Central memory CD8-positive, alpha-beta T cell (primary cell): ENCODE measurements at regions not wholly inside any gene's neighbourhood (a gene's known extent, or its start where the extent isn't known, plus 50 kb on each side); places are given as distances from the start of the nearest gene placed in this dataset.

Source experiments
- ATAC-seq: fragments of 150-1000 bp; cut with Tn5 transposase; replicated peaks from 2 replicates; pipeline ENCODE4 v1.10.0; 2022; ENCODE audit warnings: mild to moderate bottlenecking, moderate FRiP score, moderate number of reproducible peaks; ENCODE audit not compliant: poor library complexity, severe bottlenecking; ENCODE audit errors: extremely low read depth
- DNase-seq, 2 donors: peaks; one replicate each; pipeline ENCODE4 v3.0.0; 2021; ENCODE audit warnings: low spot score in 2 of 2
- H3K27ac Mint-ChIP-seq: one replicate; pipeline ENCODE4 v1.8.0; 2022; ENCODE audit warnings: low read depth, mild to moderate bottlenecking, moderate library complexity, mixed read lengths
- H3K27me3 Mint-ChIP-seq: one replicate; pipeline ENCODE4 v1.8.0; 2022; ENCODE audit warnings: mixed read lengths
- H3K36me3 Mint-ChIP-seq: one replicate; pipeline ENCODE4 v1.8.0; 2022; ENCODE audit warnings: mild to moderate bottlenecking, moderate library complexity, mixed read lengths; ENCODE audit not compliant: insufficient read depth
- H3K4me1 Mint-ChIP-seq: one replicate; pipeline ENCODE4 v1.8.0; 2022; ENCODE audit warnings: mixed read lengths
- H3K4me3 Mint-ChIP-seq: one replicate; pipeline ENCODE4 v1.8.0; 2022; ENCODE audit warnings: mild to moderate bottlenecking, moderate library complexity, mixed read lengths
- H3K9me3 Mint-ChIP-seq: one replicate; pipeline ENCODE4 v1.8.0; 2022; ENCODE audit warnings: mixed read lengths

- peak overlapping the region; percentile 63 for H3K4me3 Mint-ChIP-seq
- peak; percentile 54 for ATAC-seq
- peak; percentile 24 to 31 for DNase-seq
- H3K36me3 Mint-ChIP-seq = peaks cover 4% of the 10 kb centered on the region
- peak overlapping the region; percentile 84 for H3K27ac Mint-ChIP-seq
- H3K4me1 Mint-ChIP-seq = peaks cover 58% of the 10 kb centered on the region
- H3K27me3 Mint-ChIP-seq = no peaks in the 10 kb centered on the region
- no peaks in the 10 kb centered on the region for H3K9me3 Mint-ChIP-seq
Measured at GRCh38 chr7:50206453-50207250, 97.9 kb upstream of the IKZF1 start.

GRCh38 chr7:50205011-50205410, 99.5 kb upstream of the IKZF1 start:
- DNase-seq (no peak), ATAC-seq (no peak)

DNA sequence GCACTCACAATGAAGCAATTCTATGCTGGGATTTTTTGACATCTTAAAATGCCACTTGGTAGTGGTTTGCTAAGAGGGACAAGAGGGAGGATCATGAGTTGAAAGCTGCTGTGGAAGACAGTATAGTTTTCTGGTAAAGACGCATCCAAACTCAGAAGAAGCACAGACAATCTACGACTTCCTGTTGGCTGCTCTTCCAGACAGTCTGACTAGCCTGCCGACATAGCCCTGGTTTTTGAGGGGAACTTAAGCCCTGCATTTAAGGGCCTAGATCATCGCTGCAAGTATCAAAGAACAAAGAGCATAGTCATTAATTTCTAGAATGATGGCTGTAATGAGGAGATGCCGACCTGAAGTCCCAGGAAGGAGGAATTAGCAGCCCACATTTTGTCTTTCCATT, 99.9 kb upstream of the IKZF1 start:
- Mint-ChIP-seq H3K9me3 (no peaks in the 10 kb centered on the region), H3K27me3 (no peaks in the 10 kb centered on the region), H3K4me3 (peak overlapping the region; percentile 33), H3K27ac (no peak overlapping the region), H3K4me1 (peaks cover 37% of the 10 kb centered on the region), H3K36me3 (peaks cover 4% of the 10 kb centered on the region)
- ATAC-seq (no peak), DNase-seq (no peak)

More at GRCh38 chr7:50205011-50205410, 99.5 kb upstream of the IKZF1 start:
- peaks cover 41% of the 10 kb centered on the region for H3K4me1 Mint-ChIP-seq
- no peak overlapping the region for H3K4me3 Mint-ChIP-seq
- H3K9me3 Mint-ChIP-seq = no peaks in the 10 kb centered on the region
- peaks cover 4% of the 10 kb centered on the region for H3K36me3 Mint-ChIP-seq
- no peak overlapping the region for H3K27ac Mint-ChIP-seq
- no peaks in the 10 kb centered on the region for H3K27me3 Mint-ChIP-seq

- H3K27me3 Mint-ChIP-seq = no peaks in the 10 kb centered on the region
- DNase-seq (no peak), ATAC-seq (no peak)
- no peaks in the 10 kb centered on the region for H3K9me3 Mint-ChIP-seq
- H3K27ac Mint-ChIP-seq = no peak overlapping the region
- H3K4me3 Mint-ChIP-seq = no peak overlapping the region
- H3K36me3 Mint-ChIP-seq = peaks cover 1% of the 10 kb centered on the region
- H3K4me1 Mint-ChIP-seq = peaks cover 32% of the 10 kb centered on the region
Measured at GRCh38 chr7:50203521-50203920, 101.0 kb upstream of the IKZF1 start.

GRCh38 chr7:50202052-50202555, 102.4 kb upstream of the IKZF1 start:
- H3K4me1 Mint-ChIP-seq = peaks cover 18% of the 10 kb centered on the region
- ATAC-seq (no peak), DNase-seq (no peak)
- H3K4me3 Mint-ChIP-seq = no peak overlapping the region
- no peak overlapping the region for H3K27ac Mint-ChIP-seq
- H3K9me3 Mint-ChIP-seq = no peaks in the 10 kb centered on the region
- peaks cover 1% of the 10 kb centered on the region for H3K36me3 Mint-ChIP-seq
- H3K27me3 Mint-ChIP-seq = no peaks in the 10 kb centered on the region

DNA sequence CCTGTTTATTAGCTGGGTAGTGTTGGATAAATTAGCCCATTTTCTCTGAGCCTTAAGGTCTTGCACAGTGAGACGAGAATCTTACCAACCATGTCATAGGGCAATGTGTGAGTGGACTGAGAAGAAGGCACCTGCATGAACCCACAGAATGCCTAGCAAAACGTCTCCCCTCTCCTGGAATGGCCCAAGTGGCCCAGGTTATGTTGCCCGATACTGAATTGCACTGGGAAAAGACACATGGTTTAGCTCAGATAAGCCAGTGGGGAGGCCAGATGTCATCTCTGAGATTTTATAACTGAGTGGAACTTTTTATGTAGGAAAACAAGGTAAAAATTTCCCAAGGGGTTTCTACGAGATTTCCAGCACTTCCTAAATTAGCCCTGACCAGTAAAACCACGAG, 104.7 kb upstream of the IKZF1 start:
- Mint-ChIP-seq H3K27me3 (peaks cover 11% of the 10 kb centered on the region), H3K27ac (no peak overlapping the region), H3K9me3 (no peaks in the 10 kb centered on the region), H3K4me3 (no peak overlapping the region), H3K36me3 (peaks cover 1% of the 10 kb centered on the region), H3K4me1 (no peaks in the 10 kb centered on the region)
- ATAC-seq (no peak), DNase-seq (no peak)

- no peak for ATAC-seq
Measured at GRCh38 chr7:50197549-50197948, 104.5 kb upstream of the ZPBP start.

DNA sequence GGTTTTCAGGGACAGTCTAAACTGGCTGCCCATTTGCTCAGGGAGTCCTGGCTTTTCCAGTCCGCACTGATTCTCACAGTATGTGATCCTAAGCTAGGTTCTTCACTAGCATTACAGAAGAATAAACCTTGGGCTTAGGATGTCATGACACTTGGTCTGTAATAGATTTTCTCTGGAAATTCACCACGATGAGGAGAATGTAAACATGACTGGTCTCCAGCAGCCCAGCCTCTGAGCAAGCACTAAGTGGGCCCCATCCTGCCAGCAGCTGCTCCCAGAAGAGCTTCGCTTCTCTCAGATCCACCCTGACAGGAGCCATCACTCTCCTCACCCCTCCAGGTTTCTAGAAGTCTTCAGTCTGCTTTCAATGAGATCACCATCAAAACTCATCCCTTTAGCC, 103.7 kb upstream of the ZPBP start:
- no peak overlapping the region for H3K27ac Mint-ChIP-seq
- ATAC-seq = no peak
- no peak for DNase-seq
- peaks cover 41% of the 10 kb centered on the region for H3K27me3 Mint-ChIP-seq
- H3K4me1 Mint-ChIP-seq = no peaks in the 10 kb centered on the region
- no peak overlapping the region for H3K4me3 Mint-ChIP-seq
- no peaks in the 10 kb centered on the region for H3K36me3 Mint-ChIP-seq
- H3K9me3 Mint-ChIP-seq = no peaks in the 10 kb centered on the region

More at GRCh38 chr7:50197549-50197948, 104.5 kb upstream of the ZPBP start:
- Mint-ChIP-seq H3K9me3 (no peaks in the 10 kb centered on the region), H3K27ac (no peak overlapping the region), H3K27me3 (peaks cover 32% of the 10 kb centered on the region), H3K36me3 (no peaks in the 10 kb centered on the region), H3K4me1 (no peaks in the 10 kb centered on the region), H3K4me3 (no peak overlapping the region)
- DNase-seq = no peak

DNA sequence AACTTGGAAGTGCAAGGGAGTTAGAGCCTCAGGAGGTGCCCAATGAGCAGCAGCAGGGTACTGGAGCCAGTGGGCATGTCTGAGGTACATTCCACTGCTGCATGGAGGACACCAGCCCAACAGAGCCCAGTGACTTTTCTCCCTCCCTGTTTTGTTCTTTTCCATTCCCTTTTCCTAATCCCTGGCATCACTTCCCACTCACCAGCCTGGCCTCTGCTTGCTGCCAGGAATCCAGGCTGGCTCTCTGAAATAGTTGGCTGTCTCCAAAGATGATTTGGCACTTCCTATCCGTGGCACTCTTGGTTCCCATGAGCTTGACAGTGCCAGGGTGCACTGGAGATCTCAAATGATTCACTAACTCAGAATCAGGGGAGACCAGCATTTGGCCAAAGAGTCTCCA, 97.7 kb upstream of the ZPBP start:
- H3K9me3 Mint-ChIP-seq = no peaks in the 10 kb centered on the region
- no peaks in the 10 kb centered on the region for H3K36me3 Mint-ChIP-seq
- DNase-seq (no peak), ATAC-seq (no peak)
- H3K4me3 Mint-ChIP-seq = no peak overlapping the region
- H3K4me1 Mint-ChIP-seq = no peaks in the 10 kb centered on the region
- peaks cover 75% of the 10 kb centered on the region for H3K27me3 Mint-ChIP-seq
- no peak overlapping the region for H3K27ac Mint-ChIP-seq

- Mint-ChIP-seq H3K27me3 (peaks cover 61% of the 10 kb centered on the region), H3K36me3 (no peaks in the 10 kb centered on the region), H3K27ac (no peak overlapping the region), H3K4me1 (no peaks in the 10 kb centered on the region), H3K9me3 (no peaks in the 10 kb centered on the region), H3K4me3 (no peak overlapping the region)
- no peak for ATAC-seq
- DNase-seq = no peak
Measured at GRCh38 chr7:50189371-50189770, 96.3 kb upstream of the ZPBP start.

DNA sequence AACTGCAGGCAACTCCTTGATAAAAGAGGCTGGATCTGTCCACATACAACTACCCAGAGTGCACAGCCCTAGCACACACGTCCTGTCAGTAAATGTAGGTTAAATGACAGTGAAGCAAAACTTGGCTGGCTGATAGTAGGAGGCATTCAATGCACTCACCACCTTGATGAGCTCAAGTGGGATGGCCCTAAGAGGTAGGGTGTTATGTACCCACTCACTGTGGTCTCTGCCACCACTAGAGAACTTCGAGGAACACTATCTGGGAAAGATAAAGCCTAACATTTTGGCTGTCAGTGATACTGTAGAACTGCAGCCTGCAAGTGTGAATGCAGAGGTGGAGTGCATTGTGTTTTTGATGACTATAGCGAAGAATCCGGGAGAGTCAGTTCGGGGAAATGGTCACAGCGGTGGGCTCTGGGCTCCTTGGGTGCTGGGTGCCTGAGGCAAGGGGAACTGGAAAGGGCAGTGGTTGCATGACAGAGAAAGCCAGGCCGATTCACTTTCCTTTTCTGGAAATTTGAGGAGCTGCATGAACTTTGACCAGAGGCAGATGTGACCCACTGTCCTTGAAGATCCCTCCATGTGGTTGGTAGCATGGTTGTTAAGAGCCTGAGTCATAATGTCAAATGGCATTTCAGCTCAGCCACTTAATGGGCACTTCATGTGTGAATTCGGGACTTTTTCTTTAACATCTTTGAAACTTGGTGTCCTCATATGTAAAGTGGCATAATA, 93.1 kb upstream of the ZPBP start:
- ATAC-seq (no peak), DNase-seq (no peak)
- Mint-ChIP-seq H3K4me1 (no peaks in the 10 kb centered on the region), H3K9me3 (no peaks in the 10 kb centered on the region), H3K27me3 (peaks cover 29% of the 10 kb centered on the region), H3K27ac (no peak overlapping the region), H3K36me3 (no peaks in the 10 kb centered on the region), H3K4me3 (no peak overlapping the region)

- Mint-ChIP-seq H3K9me3 (no peaks in the 10 kb centered on the region), H3K27ac (no peak overlapping the region), H3K27me3 (peaks cover 20% of the 10 kb centered on the region), H3K4me1 (no peaks in the 10 kb centered on the region), H3K36me3 (no peaks in the 10 kb centered on the region), H3K4me3 (no peak overlapping the region)
- ATAC-seq (no peak), DNase-seq (no peak)
Measured at GRCh38 chr7:50185208-50185607, 92.2 kb upstream of the ZPBP start.
